HG02981 (cell line): ENCODE measurements at regions not wholly inside any gene's neighbourhood (a gene's known extent, or its start where the extent isn't known, plus 50 kb on each side); places are given as distances from the start of the nearest gene placed in this dataset.

Source experiments
- ATAC-seq: cut with Tn5 transposase; IDR thresholded peaks from one replicate; pipeline ENCODE4 v1.9.1; 2021; ENCODE audit warnings: mild to moderate bottlenecking, moderate library complexity; ENCODE audit not compliant: unreplicated experiment

GRCh38 chrX:5829469-5829868 lies 399.2 kb downstream of the NLGN4X start:
- no peak for ATAC-seq

- no peak for ATAC-seq
Observed at GRCh38 chrX:5829060-5829459, 399.6 kb downstream of the NLGN4X start.

GRCh38 chrX:5823903-5824302 lies 404.8 kb downstream of the NLGN4X start:
- no peak for ATAC-seq

GRCh38 chrX:5810636-5811035 lies 418.0 kb downstream of the NLGN4X start:
- no peak for ATAC-seq

- no peak for ATAC-seq
Observed at GRCh38 chrX:5807181-5807580, 421.5 kb downstream of the NLGN4X start.

- ATAC-seq: no peak
Observed at GRCh38 chrX:5802391-5802790, 426.3 kb downstream of the NLGN4X start.

- ATAC-seq: no peak
Observed at GRCh38 chrX:5791721-5792120, 436.9 kb downstream of the NLGN4X start.

- no peak for ATAC-seq
Observed at GRCh38 chrX:5788910-5789309, 439.8 kb downstream of the NLGN4X start.

GRCh38 chrX:5780821-5781220 lies 447.8 kb downstream of the NLGN4X start:
- ATAC-seq: no peak

GRCh38 chrX:5775846-5776430 lies 452.7 kb downstream of the NLGN4X start:
- ATAC-seq: no peak

- ATAC-seq: no peak
Observed at GRCh38 chrX:5774446-5774845, 454.2 kb downstream of the NLGN4X start.

GRCh38 chrX:5771441-5771840 lies 457.2 kb downstream of the NLGN4X start:
- no peak for ATAC-seq

- ATAC-seq: no peak
Observed at GRCh38 chrX:5756616-5757015, 472.1 kb downstream of the NLGN4X start.

GRCh38 chrX:5753291-5753690 lies 475.4 kb downstream of the NLGN4X start:
- ATAC-seq: no peak

- no peak for ATAC-seq
Observed at GRCh38 chrX:5752831-5753230, 475.8 kb downstream of the NLGN4X start.

- no peak for ATAC-seq
Observed at GRCh38 chrX:5748586-5749150, 480.0 kb downstream of the NLGN4X start.

GRCh38 chrX:5746231-5746630 lies 482.4 kb downstream of the NLGN4X start:
- ATAC-seq: no peak

- no peak for ATAC-seq
Observed at GRCh38 chrX:5733501-5733900, 495.2 kb downstream of the NLGN4X start.

- no peak for ATAC-seq
Observed at GRCh38 chrX:5730556-5730955, 498.1 kb downstream of the NLGN4X start.

GRCh38 chrX:5726224-5726623 lies 502.4 kb downstream of the NLGN4X start:
- ATAC-seq: no peak

- no peak for ATAC-seq
Observed at GRCh38 chrX:5724123-5724522, 504.5 kb downstream of the NLGN4X start.

- no peak for ATAC-seq
Observed at GRCh38 chrX:5718651-5719050, 510.0 kb downstream of the NLGN4X start.

GRCh38 chrX:5716666-5717065 lies 512.0 kb downstream of the NLGN4X start:
- ATAC-seq: no peak
